HG03196 (cell line): ENCODE measurements at regions not wholly inside any gene's neighbourhood (a gene's known extent, or its start where the extent isn't known, plus 50 kb on each side); places are given as distances from the start of the nearest gene placed in this dataset.

Source experiments
- ATAC-seq: cut with Tn5 transposase; IDR thresholded peaks from one replicate; pipeline ENCODE4 v1.9.1; 2021; ENCODE audit not compliant: unreplicated experiment

DNA sequence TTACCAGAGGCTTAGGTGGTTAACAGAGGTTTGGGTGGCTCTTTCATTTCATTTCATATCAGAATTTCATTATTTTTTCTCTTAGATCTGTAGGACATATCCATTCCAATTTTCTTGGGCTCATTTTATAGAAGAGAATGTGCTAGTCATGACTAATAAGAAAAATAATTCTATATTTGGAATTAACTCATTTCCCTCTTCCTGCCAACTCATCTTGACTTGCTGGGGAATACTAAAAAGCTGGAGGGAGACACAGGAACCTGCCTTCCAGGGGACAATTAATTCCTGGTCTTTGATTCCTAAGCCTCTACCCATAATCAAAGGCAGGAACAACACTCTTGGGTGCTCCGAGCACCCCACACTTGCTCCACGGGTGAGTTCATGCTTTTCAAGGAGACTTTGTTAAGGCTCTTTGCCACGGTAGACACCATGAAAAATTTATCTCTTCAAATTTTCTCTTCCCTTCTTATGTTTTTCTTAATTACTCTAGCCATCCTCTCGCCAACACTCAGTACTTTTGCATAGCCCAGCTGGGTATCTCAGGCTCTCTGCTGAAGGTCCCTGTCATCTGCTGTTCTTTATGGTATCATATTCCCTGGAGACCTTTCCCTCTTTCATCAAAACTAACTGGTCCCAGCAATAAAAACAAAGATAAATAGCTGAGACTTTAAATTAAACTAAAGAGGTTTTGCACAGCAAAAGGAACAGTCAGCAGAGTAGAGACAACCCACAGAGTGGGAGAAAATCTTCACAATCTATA lies 273.9 kb downstream of the NPR3 start:
- no peak for ATAC-seq

DNA sequence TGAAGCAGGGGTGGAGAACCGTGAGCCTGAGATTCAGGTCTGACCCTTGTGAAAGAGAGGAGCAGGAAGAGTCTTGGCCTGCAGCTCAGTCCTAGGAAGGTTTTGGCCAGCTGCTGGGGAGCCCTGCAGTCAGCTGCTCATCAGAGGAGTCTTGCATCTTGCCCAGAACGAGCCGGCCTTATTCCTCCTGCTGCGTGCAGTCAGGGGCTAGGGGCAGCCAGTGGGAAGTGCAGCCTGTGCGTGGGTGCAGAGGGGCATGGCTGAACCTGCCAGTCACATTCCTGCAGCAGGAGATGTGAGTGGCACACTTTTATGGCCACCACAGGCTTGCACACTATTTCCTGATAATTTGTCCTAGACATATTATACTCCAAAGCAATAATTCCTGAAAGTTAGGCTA lies 278.7 kb downstream of the NPR3 start:
- no peak for ATAC-seq

GRCh38 chr5:32990593-32991420 lies 279.7 kb downstream of the NPR3 start:
- ATAC-seq: no peak

DNA sequence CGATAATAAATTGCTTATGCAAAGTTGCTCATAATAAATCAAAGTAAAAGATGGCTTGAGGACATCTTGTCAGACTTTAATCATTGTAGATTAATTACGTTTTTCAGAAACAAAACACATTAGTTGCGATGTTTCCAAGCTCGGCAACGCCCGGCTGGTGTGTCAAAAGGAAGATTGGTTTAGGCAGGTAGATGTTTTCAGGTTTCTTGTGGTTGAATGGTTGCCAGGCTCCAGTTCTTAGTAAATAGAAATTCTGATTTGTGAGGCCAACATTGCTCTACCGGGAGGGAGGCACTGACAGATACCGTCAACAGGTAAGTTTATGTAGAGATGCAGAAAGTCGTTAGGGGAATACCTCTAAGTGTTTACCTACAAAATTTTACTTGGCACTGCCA lies 280.3 kb downstream of the NPR3 start:
- ATAC-seq: no peak

GRCh38 chr5:32996336-32996735 lies 285.2 kb downstream of the NPR3 start:
- ATAC-seq: no peak

- ATAC-seq: no peak
Observed at GRCh38 chr5:33008751-33009418, 297.8 kb downstream of the NPR3 start.

- no peak for ATAC-seq
Observed at GRCh38 chr5:33010846-33011245, 299.7 kb downstream of the NPR3 start.

DNA sequence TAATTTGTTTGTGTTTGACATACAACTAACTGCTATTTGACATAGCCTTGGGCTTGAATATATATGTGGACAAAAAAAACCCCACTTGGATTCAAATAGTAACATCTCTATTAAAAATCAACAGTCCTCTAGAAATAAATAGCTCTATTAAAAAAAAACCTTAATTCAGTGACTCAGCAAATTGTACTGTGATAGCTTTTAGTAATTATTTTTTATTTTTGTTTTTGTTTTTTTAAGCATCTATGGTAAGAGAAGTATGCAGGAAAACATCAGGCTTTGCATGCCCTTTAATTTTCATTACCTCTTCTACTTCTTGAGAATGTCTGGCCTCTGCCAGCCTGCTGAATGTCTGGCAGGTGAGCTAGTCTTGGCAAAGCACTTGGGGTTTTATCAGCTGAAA lies 300.7 kb downstream of the NPR3 start:
- ATAC-seq: no peak

- no peak for ATAC-seq
Observed at GRCh38 chr5:33023649-33024048, 312.5 kb downstream of the NPR3 start.

- ATAC-seq: no peak
Observed at GRCh38 chr5:33032271-33033070, 321.4 kb downstream of the NPR3 start.

DNA sequence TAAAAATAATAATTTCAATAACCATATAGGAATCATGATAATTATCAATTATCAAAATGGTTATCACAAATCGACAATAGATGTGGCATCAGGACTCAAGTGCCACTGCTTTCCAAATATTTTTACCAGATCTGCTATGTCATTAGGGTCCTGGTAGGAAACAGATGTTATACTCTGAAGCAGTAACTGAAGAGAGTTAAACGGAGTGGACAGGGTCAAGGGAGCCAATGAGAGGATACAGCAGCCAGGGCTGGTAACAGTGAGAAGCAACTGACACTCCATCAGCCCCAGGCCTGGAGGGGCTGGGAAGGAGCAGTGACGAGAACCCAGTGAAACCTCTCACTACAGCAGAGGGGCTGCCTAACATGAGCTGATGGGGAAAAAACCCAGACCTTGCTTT lies 322.4 kb downstream of the NPR3 start:
- ATAC-seq: no peak

DNA sequence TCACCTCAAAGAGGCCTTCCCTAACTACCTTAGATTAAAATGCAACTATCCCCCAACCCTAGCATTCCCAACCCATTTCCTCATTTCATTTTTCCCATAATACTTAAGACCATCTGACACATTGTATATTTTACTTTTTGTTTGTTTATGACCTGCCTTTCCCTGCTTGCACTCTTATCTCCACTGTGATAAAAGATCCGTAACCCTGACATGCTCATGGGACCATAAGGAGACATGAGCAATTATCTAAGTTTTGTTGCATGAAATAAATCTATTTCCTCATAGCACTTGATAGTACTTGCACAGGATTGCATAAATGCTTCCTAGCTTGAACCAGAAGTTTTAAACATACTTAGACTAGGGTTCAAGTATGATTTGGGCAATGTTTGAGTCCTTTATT lies 323.7 kb downstream of the NPR3 start:
- ATAC-seq: no peak

- no peak for ATAC-seq
Observed at GRCh38 chr5:33035851-33036527, 324.9 kb downstream of the NPR3 start.

- ATAC-seq: no peak
Observed at GRCh38 chr5:33037076-33037475, 326.0 kb downstream of the NPR3 start.

- ATAC-seq: no peak
Observed at GRCh38 chr5:33041586-33041985, 330.5 kb downstream of the NPR3 start.

GRCh38 chr5:33043343-33043997 lies 332.3 kb downstream of the NPR3 start:
- ATAC-seq: no peak

GRCh38 chr5:33046091-33046490 lies 335.0 kb downstream of the NPR3 start:
- no peak for ATAC-seq

DNA sequence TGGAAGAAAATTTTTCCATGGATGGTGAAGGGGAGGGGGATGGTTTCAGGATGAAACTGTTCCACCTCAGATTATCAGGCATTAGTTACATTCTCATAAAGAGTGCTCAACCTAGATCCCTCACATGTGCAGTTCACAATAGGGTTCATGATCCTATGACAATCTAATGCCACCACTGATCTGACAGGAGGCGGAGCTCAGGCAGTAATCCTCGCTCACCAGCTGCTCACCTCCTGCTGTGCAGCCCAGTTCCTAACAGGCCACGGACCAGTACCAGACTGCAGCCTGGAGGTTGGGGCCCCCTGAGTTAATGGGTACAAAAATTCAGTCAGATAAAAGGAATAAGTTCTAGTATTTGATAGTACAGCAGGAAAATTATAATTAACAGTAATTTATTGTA lies 337.2 kb downstream of the NPR3 start:
- no peak for ATAC-seq

DNA sequence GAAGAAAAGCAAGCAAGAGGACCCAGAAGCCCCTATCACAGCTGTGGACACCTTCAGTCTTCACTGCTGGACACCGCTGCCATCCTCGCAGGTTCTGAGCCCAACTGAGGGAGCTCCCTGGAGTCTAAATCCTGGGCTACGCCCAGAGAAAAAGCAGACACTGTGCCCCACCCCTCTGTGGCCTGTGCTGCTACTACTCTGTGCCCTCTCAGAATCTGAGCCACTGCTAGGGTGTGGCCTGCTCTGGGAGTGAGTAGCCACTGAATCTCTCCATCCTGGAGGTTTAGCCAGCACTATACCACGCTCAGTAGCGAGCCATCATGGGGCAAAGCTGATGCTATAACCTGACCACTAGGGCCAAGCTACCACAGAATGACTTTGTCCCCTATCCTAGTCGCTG lies 338.2 kb downstream of the NPR3 start:
- no peak for ATAC-seq

- ATAC-seq: no peak
Observed at GRCh38 chr5:33049842-33050241, 338.7 kb downstream of the NPR3 start.
